Mucosa of rectum (tissue), 2 donors: ENCODE measurements at regions not wholly inside any gene's neighbourhood (a gene's known extent, or its start where the extent isn't known, plus 50 kb on each side); places are given as distances from the start of the nearest gene placed in this dataset.

Source experiments
- H3K27ac ChIP-seq, 2 donors: one replicate each; pipeline ENCODE4 v1.7.0; 2013; ENCODE audit warnings: inconsistent platforms in 2 of 2, low read depth in 2 of 2, low read length in 2 of 2
- H3K27me3 ChIP-seq, 2 donors: one replicate each; pipeline ENCODE4 v1.7.0; 2013; ENCODE audit warnings: low read length in 2 of 2; ENCODE audit not compliant: control insufficient read depth in 2 of 2, insufficient read depth in 2 of 2
- H3K36me3 ChIP-seq, 2 donors: one replicate each; pipeline ENCODE4 v1.7.0; 2013; ENCODE audit warnings: low read length in 2 of 2; ENCODE audit not compliant: control insufficient read depth in 2 of 2, insufficient read depth in 2 of 2
- H3K4me1 ChIP-seq, 2 donors: one replicate each; pipeline ENCODE4 v1.7.0; 2013; ENCODE audit warnings: low read length in 2 of 2, mild to moderate bottlenecking in 1 of 2; ENCODE audit not compliant: control insufficient read depth in 2 of 2, insufficient read depth in 2 of 2
- H3K4me3 ChIP-seq, 2 donors: one replicate each; pipeline ENCODE4 v1.7.0; 2013; ENCODE audit warnings: low read length in 2 of 2
- H3K9ac ChIP-seq, 2 donors: one replicate each; pipeline ENCODE4 v1.7.0; 2013; ENCODE audit warnings: low read length in 2 of 2, low read depth in 1 of 2, mild to moderate bottlenecking in 1 of 2
- H3K9me3 ChIP-seq, 2 donors: one replicate each; pipeline ENCODE4 v1.7.0; 2013; ENCODE audit warnings: low read length in 2 of 2; ENCODE audit not compliant: control insufficient read depth in 2 of 2
- donor health status: healthy.
- donor health status: Normal muscosa, but diverticular disease.

DNA sequence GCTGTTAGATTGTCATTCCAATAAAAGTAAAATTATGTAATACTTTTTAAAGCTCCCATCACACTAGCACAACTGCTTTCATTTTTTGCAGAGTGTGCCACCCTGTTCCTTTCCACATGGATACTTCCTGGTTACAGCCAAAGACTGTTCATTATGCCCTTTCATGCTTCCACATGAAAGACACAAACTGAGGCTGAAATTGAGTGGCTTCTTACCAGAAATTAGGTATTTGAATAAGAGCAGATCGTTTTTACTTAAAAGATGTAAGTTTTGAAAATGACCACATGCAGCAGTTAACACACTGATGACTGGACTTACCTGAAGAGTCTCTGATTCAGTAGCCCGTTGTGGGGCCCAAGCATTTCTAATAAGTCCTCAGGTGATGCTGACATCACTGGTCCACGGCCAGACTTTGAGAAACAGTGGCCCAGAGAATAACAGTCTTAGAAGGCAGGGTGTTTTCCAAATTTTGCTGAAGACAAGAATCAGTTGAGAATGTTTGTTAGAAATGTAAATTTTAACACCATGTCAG, 187.6 kb upstream of the DMRT1 start:
- H3K4me1 ChIP-seq: peaks cover 0 to 4% of the 10 kb centered on the region in 2 donors
- no peak overlapping the region for H3K4me3 ChIP-seq
- H3K9me3 ChIP-seq: no peaks in the 10 kb centered on the region
- H3K36me3 ChIP-seq: no peaks in the 10 kb centered on the region
- H3K9ac ChIP-seq: no peak overlapping the region
- no peaks in the 10 kb centered on the region for H3K27me3 ChIP-seq
- no peak overlapping the region for H3K27ac ChIP-seq

DNA sequence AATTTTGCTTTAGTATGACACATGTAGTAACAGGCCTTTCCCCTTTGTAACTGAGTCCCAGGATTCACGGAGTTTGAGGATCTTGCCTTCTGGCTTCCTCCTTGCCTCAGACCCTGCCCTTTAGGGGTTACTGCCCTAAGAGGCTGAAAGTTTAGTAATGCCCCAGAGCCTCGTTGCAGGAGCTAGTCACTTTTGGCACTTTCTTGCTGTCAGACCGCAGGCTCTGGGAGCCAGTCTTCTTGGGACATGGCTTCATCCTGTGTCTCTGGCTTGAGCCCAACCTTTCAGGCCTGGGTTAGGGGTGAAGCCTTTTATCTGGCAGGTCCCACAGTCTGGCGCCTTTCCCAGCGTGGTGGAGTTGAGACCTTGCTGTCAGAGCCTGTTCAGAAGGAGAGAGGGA, 185.6 kb upstream of the DMRT1 start:
- Histone ChIP-seq H3K4me3 (no peak overlapping the region), H3K36me3 (no peaks in the 10 kb centered on the region), H3K27ac (no peak overlapping the region), H3K27me3 (no peaks in the 10 kb centered on the region), H3K4me1 (no peaks in the 10 kb centered on the region), H3K9ac (no peak overlapping the region), H3K9me3 (no peaks in the 10 kb centered on the region)

GRCh38 chr9:656926-657568, 184.4 kb upstream of the DMRT1 start:
- Histone ChIP-seq H3K27me3 (no peaks in the 10 kb centered on the region), H3K9ac (no peak overlapping the region), H3K9me3 (no peaks in the 10 kb centered on the region), H3K36me3 (no peaks in the 10 kb centered on the region), H3K4me3 (no peak overlapping the region), H3K4me1 (no peaks in the 10 kb centered on the region), H3K27ac (peak overlapping the region in 1 of 2 donors; percentile 43)

GRCh38 chr9:659286-659685, 182.2 kb upstream of the DMRT1 start:
- Histone ChIP-seq H3K4me1 (no peaks in the 10 kb centered on the region), H3K36me3 (no peaks in the 10 kb centered on the region), H3K27ac (no peak overlapping the region), H3K27me3 (no peaks in the 10 kb centered on the region), H3K9ac (no peak overlapping the region), H3K9me3 (no peaks in the 10 kb centered on the region), H3K4me3 (no peak overlapping the region)

DNA sequence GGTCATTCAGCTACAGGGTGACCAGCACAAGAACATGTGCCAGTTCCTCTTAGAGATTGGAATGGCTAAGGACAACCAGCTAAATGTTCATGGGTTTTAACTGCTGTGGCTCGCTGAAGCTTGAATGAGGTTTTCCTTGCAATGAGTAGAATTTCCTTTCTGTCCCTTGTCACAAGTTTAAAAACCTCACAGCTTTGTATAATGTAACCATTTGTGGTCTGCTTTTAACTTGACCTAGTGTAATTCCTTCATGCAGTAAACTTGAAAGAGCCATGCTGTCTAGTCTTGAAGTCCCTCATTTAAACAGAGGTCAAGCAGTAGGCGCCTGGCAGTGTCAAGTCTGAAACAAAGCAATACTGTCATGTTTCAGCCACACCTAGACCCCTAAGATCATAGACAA, 181.3 kb upstream of the DMRT1 start:
- Histone ChIP-seq H3K27me3 (no peaks in the 10 kb centered on the region), H3K4me3 (no peak overlapping the region), H3K9me3 (no peaks in the 10 kb centered on the region), H3K9ac (no peak overlapping the region), H3K4me1 (no peaks in the 10 kb centered on the region), H3K36me3 (no peaks in the 10 kb centered on the region), H3K27ac (no peak overlapping the region)

DNA sequence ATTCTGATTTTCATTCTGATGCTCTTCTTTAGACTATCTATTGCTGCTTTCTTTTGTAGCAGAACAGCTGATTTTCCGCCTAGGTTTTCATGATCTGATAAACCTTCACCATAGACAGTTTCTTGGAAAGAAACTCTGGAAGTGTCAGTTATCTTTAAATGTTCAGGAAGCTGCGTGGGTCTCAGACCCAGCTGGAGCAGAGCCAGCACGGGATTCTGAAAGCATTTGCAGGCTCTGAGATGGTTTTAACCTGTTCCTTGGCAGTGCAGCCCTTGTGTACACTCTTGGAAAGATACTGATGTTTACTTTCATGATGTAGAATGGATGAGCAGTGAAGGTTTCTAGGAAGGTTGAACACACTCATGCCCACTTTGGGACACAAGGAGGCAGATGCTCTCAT, 178.0 kb upstream of the DMRT1 start:
- Histone ChIP-seq H3K4me1 (no peaks in the 10 kb centered on the region), H3K27me3 (no peaks in the 10 kb centered on the region), H3K27ac (no peak overlapping the region), H3K9ac (no peak overlapping the region), H3K9me3 (no peaks in the 10 kb centered on the region), H3K36me3 (no peaks in the 10 kb centered on the region), H3K4me3 (no peak overlapping the region)

- Histone ChIP-seq H3K36me3 (no peaks in the 10 kb centered on the region), H3K27ac (no peak overlapping the region), H3K4me3 (no peak overlapping the region), H3K27me3 (no peaks in the 10 kb centered on the region), H3K4me1 (no peaks in the 10 kb centered on the region), H3K9ac (no peak overlapping the region), H3K9me3 (no peaks in the 10 kb centered on the region)
These were observed 176.2 kb upstream of the DMRT1 start for GRCh38 chr9:665296-665695.

GRCh38 chr9:671997-672396, 169.5 kb upstream of the DMRT1 start:
- Histone ChIP-seq H3K27ac (no peak overlapping the region), H3K27me3 (no peaks in the 10 kb centered on the region), H3K4me3 (no peak overlapping the region), H3K9me3 (no peaks in the 10 kb centered on the region), H3K4me1 (peaks cover 0 to 5% of the 10 kb centered on the region in 2 donors), H3K9ac (no peak overlapping the region), H3K36me3 (peaks cover 0 to 3% of the 10 kb centered on the region in 2 donors)

- no peak overlapping the region for H3K9ac ChIP-seq
- H3K27me3 ChIP-seq: no peaks in the 10 kb centered on the region
- H3K9me3 ChIP-seq: no peaks in the 10 kb centered on the region
- H3K27ac ChIP-seq: no peak overlapping the region
- H3K4me3 ChIP-seq: no peak overlapping the region
- peaks cover 0 to 3% of the 10 kb centered on the region in 2 donors for H3K36me3 ChIP-seq
- H3K4me1 ChIP-seq: peaks cover 2 to 5% of the 10 kb centered on the region in 2 donors
These were observed 168.6 kb upstream of the DMRT1 start for GRCh38 chr9:672851-673250.

GRCh38 chr9:673264-673965, 168.1 kb upstream of the DMRT1 start:
- Histone ChIP-seq H3K9me3 (no peaks in the 10 kb centered on the region), H3K27ac (no peak overlapping the region), H3K36me3 (peaks cover 0 to 3% of the 10 kb centered on the region in 2 donors), H3K27me3 (no peaks in the 10 kb centered on the region), H3K9ac (no peak overlapping the region), H3K4me3 (no peak overlapping the region), H3K4me1 (peaks cover 5% of the 10 kb centered on the region in 2 donors)
